ENCODE measurements at regions not wholly inside any gene's neighbourhood (a gene's known extent, or its start where the extent isn't known, plus 50 kb on each side); places are given as distances from the start of the nearest gene placed in this dataset.

GRCh38 chr20:12321736-12322135, 404.0 kb downstream of the BTBD3 start:
- no peak for TF ChIP-seq CTCF (IDR thresholded peaks at IDR 0.05)
- H3K36me3 ChIP-seq: no peaks in the 10 kb centered on the region
- no peaks in the 10 kb centered on the region for H3K27me3 ChIP-seq
- no peak overlapping the region for H3K27ac ChIP-seq
- no peaks in the 10 kb centered on the region for H3K9me3 ChIP-seq
- no peak for ATAC-seq
- H3K4me1 ChIP-seq: no peaks in the 10 kb centered on the region
- no peak overlapping the region for H3K4me3 ChIP-seq
- intact Hi-C loops (cut with DNase I): no loop called here
- no peak for DNase-seq

DNA sequence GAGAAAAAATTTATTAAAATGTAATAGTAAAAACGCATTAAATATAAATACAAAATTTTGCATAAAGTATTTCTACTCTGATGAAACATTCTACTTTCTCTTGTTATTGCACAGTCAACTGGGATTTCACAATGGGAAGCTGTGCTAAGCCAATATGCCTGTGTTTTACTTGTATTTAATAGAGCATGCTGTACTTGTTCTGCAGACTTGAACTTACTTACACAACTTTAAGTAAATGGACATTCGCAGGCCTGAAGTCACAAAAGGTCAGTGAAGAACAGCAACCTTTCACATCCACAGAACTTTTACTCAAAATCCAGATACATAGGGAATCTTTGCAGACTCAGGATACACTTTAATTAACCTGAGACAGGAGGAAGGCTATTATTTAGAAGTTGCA, 409.5 kb downstream of the BTBD3 start:
- Histone ChIP-seq H3K4me3 (no peak overlapping the region), H3K27ac (no peak overlapping the region), H3K27me3 (no peaks in the 10 kb centered on the region), H3K4me1 (no peaks in the 10 kb centered on the region), H3K9me3 (no peaks in the 10 kb centered on the region), H3K36me3 (no peaks in the 10 kb centered on the region)
- DNase-seq: no peak
- TF ChIP-seq CTCF (IDR thresholded peaks at IDR 0.05): no peak
- ATAC-seq: no peak
- intact Hi-C loops (cut with DNase I): no loop called here

GRCh38 chr20:12331236-12331635, 413.5 kb downstream of the BTBD3 start:
- H3K4me3 ChIP-seq: no peak overlapping the region
- DNase-seq: no peak
- ATAC-seq: no peak

GRCh38 chr20:12337601-12338000, 419.9 kb downstream of the BTBD3 start:
- intact Hi-C loops (cut with DNase I): no loop called here
- ATAC-seq: no peak
- no peak overlapping the region for H3K4me3 ChIP-seq
- H3K9me3 ChIP-seq: no peaks in the 10 kb centered on the region
- H3K27ac ChIP-seq: no peak overlapping the region
- TF ChIP-seq CTCF (IDR thresholded peaks at IDR 0.05): no peak
- no peaks in the 10 kb centered on the region for H3K27me3 ChIP-seq
- no peaks in the 10 kb centered on the region for H3K36me3 ChIP-seq
- no peaks in the 10 kb centered on the region for H3K4me1 ChIP-seq
- no peak for DNase-seq

More at GRCh38 chr20:12331236-12331635, 413.5 kb downstream of the BTBD3 start:
- intact Hi-C loops (cut with DNase I): no loop called here
- Histone ChIP-seq H3K36me3 (no peaks in the 10 kb centered on the region), H3K27me3 (no peaks in the 10 kb centered on the region), H3K27ac (no peak overlapping the region), H3K9me3 (no peaks in the 10 kb centered on the region), H3K4me1 (no peaks in the 10 kb centered on the region)
- no peak for TF ChIP-seq CTCF (IDR thresholded peaks at IDR 0.05)

- intact Hi-C loops (cut with DNase I): no loop called here
- H3K36me3 ChIP-seq: no peaks in the 10 kb centered on the region
- no peak for DNase-seq
- ATAC-seq: no peak
- H3K27ac ChIP-seq: no peak overlapping the region
- H3K9me3 ChIP-seq: no peaks in the 10 kb centered on the region
- TF ChIP-seq CTCF (IDR thresholded peaks at IDR 0.05): no peak
- no peak overlapping the region for H3K4me3 ChIP-seq
- no peaks in the 10 kb centered on the region for H3K27me3 ChIP-seq
- no peaks in the 10 kb centered on the region for H3K4me1 ChIP-seq
These were observed 428.3 kb downstream of the BTBD3 start for GRCh38 chr20:12345978-12346377.

DNA sequence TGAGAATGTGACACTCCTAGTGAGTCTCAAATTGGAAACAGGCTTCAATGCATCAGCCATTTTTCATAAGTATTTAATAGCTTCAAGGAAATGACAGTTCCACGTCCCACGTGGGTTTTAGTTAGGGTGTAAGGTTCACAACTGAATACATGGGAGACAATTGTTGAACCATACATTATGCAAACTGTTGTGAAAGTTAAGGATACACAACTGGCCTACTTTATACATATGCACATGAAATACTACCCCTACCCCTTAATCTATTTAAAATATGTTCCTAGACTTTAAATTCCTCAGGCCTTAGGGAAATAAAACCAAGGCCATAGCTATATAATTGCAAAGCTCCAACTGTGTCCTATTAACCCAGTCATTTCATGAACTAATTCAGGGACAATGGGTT, 436.1 kb downstream of the BTBD3 start:
- intact Hi-C loops (cut with DNase I): no loop called here
- no peak for TF ChIP-seq CTCF (IDR thresholded peaks at IDR 0.05)
- DNase-seq (no peak), ATAC-seq (no peak)
- H3K4me1 ChIP-seq: no peaks in the 10 kb centered on the region
- no peak overlapping the region for H3K27ac ChIP-seq
- H3K4me3 ChIP-seq: no peak overlapping the region
- H3K36me3 ChIP-seq: no peaks in the 10 kb centered on the region
- no peaks in the 10 kb centered on the region for H3K27me3 ChIP-seq
- no peaks in the 10 kb centered on the region for H3K9me3 ChIP-seq
